K562 (cell line): ENCODE measurements at regions not wholly inside any gene's neighbourhood (a gene's known extent, or its start where the extent isn't known, plus 50 kb on each side); places are given as distances from the start of the nearest gene placed in this dataset.

Experiments used
- RBM39 ChIP-seq: fragments of 200-400 bp; formaldehyde crosslinking; optimal IDR thresholded peaks from 2 replicates; pipeline ENCODE3; 2018; ENCODE audit warnings: low read depth, low read length
- TAF1 ChIP-seq: IDR thresholded peaks from 2 replicates; pipeline ENCODE4 v1.6.1; 2011; ENCODE audit warnings: mild to moderate bottlenecking, low read length, moderate library complexity; ENCODE audit not compliant: insufficient read depth, control insufficient read depth, severe bottlenecking; ENCODE audit errors: extremely low read depth
- ZFX ChIP-seq: sonication (generic); formaldehyde crosslinking; IDR thresholded peaks from 2 replicates; pipeline ENCODE4 v1.8.0; 2022; ENCODE audit warnings: mild to moderate bottlenecking, missing genetic modification reagents, moderate library complexity
- TF ChIP-seq, protein P1 (sequence below), 3 experiments: IDR thresholded peaks in 2 of 3; conservative IDR thresholded peaks in 1 of 3; 2 replicates each; pipeline ENCODE4 v1.5.1; 2011 to 2012; ENCODE audit warnings: low read length in 3 of 3, mild to moderate bottlenecking in 3 of 3, control low read depth in 2 of 3, improper control_type of control experiment in 1 of 3, inconsistent platforms in 1 of 3, low read depth in 1 of 3, mixed read lengths in 1 of 3, moderate library complexity in 1 of 3; ENCODE audit not compliant: insufficient read depth in 2 of 3
- TF ChIP-seq, protein P2 (sequence below): fragments of 250-450 bp; sonication (Bioruptor Pico); IDR thresholded peaks from 2 replicates; pipeline ENCODE4 v1.4.0; 2020; ENCODE audit warnings: mild to moderate bottlenecking, moderate library complexity, borderline replicate concordance

DNA sequence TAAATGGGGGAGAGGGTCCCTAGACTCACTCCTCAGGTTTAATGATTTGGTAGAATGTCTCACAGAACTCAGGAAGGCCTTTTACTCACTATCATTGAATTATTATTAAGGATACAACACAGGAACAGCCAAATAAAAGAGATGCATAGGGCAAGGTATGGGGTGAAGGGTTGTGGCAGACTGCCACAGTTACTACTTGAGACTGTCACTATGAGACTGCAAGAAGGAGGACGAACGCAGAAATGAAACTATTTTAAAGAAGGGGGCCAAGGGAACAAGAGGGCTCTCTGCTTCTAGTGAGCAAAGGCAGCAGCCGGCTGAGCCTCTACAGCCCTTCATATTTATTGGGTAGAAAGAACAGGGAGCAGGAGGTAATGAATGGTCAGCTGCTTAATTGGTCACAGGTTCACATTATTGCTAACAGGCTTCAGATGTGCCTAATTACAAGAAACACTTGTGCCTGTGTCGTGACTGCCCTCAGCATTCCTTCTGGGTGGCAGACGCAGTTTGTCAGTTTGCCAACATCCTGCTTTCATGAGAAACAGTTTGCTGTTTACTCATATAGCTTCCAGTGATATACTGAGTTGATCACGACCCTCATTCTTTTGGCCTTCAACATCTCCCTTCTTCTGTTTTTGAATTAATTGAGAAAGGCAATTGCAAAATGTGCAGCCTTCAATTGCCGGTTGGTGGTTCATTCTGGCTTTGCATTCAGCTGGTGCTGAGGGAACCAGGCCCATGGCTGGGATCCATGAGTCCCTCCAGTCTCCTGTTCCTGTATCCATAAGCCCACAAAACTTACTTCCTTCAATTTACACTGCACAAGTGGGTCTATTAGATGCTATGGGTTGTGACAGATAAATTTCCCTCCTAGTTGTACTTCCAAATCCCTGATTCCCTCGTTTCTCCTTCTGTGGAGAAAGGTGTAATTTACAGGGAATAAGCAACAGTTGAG, 82.8 kb upstream of the PLEKHG7 start:
- TF ChIP-seq, protein P1, sequence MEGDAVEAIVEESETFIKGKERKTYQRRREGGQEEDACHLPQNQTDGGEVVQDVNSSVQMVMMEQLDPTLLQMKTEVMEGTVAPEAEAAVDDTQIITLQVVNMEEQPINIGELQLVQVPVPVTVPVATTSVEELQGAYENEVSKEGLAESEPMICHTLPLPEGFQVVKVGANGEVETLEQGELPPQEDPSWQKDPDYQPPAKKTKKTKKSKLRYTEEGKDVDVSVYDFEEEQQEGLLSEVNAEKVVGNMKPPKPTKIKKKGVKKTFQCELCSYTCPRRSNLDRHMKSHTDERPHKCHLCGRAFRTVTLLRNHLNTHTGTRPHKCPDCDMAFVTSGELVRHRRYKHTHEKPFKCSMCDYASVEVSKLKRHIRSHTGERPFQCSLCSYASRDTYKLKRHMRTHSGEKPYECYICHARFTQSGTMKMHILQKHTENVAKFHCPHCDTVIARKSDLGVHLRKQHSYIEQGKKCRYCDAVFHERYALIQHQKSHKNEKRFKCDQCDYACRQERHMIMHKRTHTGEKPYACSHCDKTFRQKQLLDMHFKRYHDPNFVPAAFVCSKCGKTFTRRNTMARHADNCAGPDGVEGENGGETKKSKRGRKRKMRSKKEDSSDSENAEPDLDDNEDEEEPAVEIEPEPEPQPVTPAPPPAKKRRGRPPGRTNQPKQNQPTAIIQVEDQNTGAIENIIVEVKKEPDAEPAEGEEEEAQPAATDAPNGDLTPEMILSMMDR (IDR thresholded peaks at IDR 0.05 in 2 of 3, conservative IDR thresholded peaks at IDR 0.05 in 1 of 3; ENCODE audit: insufficient read depth in 2 of 3, low read depth in 1 of 3, low read length in 3 of 3) = no peak
- TF ChIP-seq, protein P2, sequence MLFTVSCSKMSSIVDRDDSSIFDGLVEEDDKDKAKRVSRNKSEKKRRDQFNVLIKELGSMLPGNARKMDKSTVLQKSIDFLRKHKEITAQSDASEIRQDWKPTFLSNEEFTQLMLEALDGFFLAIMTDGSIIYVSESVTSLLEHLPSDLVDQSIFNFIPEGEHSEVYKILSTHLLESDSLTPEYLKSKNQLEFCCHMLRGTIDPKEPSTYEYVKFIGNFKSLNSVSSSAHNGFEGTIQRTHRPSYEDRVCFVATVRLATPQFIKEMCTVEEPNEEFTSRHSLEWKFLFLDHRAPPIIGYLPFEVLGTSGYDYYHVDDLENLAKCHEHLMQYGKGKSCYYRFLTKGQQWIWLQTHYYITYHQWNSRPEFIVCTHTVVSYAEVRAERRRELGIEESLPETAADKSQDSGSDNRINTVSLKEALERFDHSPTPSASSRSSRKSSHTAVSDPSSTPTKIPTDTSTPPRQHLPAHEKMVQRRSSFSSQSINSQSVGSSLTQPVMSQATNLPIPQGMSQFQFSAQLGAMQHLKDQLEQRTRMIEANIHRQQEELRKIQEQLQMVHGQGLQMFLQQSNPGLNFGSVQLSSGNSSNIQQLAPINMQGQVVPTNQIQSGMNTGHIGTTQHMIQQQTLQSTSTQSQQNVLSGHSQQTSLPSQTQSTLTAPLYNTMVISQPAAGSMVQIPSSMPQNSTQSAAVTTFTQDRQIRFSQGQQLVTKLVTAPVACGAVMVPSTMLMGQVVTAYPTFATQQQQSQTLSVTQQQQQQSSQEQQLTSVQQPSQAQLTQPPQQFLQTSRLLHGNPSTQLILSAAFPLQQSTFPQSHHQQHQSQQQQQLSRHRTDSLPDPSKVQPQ (CRISPR knock-in tag) = no peak
- no peak for TF ChIP-seq TAF1
- TF ChIP-seq ZFX (CRISPR knock-in tag) = no peak
- no peak for TF ChIP-seq RBM39
